NCI-H2029 treated with DMSO at 0.1 percent for 48 hours (cell line): ENCODE measurements at regions not wholly inside any gene's neighbourhood (a gene's known extent, or its start where the extent isn't known, plus 50 kb on each side); places are given as distances from the start of the nearest gene placed in this dataset.
"Not testable (repeated sequence)": the region's sequence is repeated elsewhere in the genome, so short reads cannot be mapped to it uniquely, and the experiment has no call there.

Source experiments
- DNase-seq: peaks from one replicate; lab custom pipeline; 2025; lab: John Stamatoyannopoulos, UW

GRCh38 chr13:111666164-111666776, 345.8 kb downstream of the TEX29 start:
- DNase-seq, result no peak

GRCh38 chr13:111667757-111668156, 347.3 kb downstream of the TEX29 start:
- no peak for DNase-seq

- no peak for DNase-seq
These were observed 348.0 kb downstream of the TEX29 start for GRCh38 chr13:111668451-111668850.

- DNase-seq, result not testable (repeated sequence)
These were observed 351.8 kb downstream of the TEX29 start for GRCh38 chr13:111672198-111672597.

GRCh38 chr13:111678120-111678882, 357.9 kb downstream of the TEX29 start:
- not testable (repeated sequence) for DNase-seq

- not testable (repeated sequence) for DNase-seq
These were observed 359.2 kb downstream of the TEX29 start for GRCh38 chr13:111679645-111680044.

GRCh38 chr13:111680100-111680499, 359.7 kb downstream of the TEX29 start:
- not testable (repeated sequence) for DNase-seq

GRCh38 chr13:111692028-111692427, 371.6 kb downstream of the TEX29 start:
- not testable (repeated sequence) for DNase-seq

- not testable (repeated sequence) for DNase-seq
These were observed 370.8 kb upstream of the SOX1 start for GRCh38 chr13:111696121-111696520.

GRCh38 chr13:111702059-111702458, 364.9 kb upstream of the SOX1 start:
- DNase-seq, result not testable (repeated sequence)
